SK-MEL-5 (cell line): ENCODE measurements at regions not wholly inside any gene's neighbourhood (a gene's known extent, or its start where the extent isn't known, plus 50 kb on each side); places are given as distances from the start of the nearest gene placed in this dataset.
A peak's percentile ranks its signal among the peaks of the same experiment; 100 is the strongest.

Experiments
- DNase-seq: peaks from one replicate; pipeline ENCODE4 v3.0.0-alpha.2; 2016; ENCODE audit warnings: low read depth, low spot score
- in situ Hi-C: cut with HindIII; loops from 2 replicates; pipeline ENCODE4 v1.10.0; 2016; ENCODE audit warnings: low sequenced_read_pairs, high pct_unique_total_duplicates, low pct_unique_long_range_greater_than_20kb

GRCh38 chr10:88073682-88074081 is 210.3 kb downstream of the PTEN start:
- in situ Hi-C loops: no loop called here

DNA sequence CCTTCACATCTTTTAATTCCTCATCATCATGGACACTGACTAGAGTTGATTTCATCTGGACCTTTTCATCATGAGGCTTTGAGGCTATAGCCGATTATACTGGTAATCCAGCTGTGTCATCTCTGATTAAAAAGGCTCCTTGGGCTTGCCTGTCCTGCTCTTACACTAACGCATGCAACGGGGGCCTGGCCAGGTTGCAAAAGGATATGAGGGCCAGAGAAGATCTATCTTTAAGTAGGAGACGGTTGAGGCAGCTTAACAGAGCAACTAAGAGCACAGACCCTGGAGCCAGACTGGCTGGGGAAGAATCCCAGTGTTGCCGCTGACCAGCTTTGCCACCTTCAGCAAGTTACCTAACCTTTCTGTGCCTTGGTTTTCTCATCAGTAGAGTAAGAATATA is 211.5 kb downstream of the PTEN start:
- no peak for DNase-seq
- in situ Hi-C loops: no loop called here

More at GRCh38 chr10:88073682-88074081, 210.3 kb downstream of the PTEN start:
- no peak for DNase-seq

- in situ Hi-C loops: no loop called here
- DNase-seq: no peak
Observed at GRCh38 chr10:88076027-88076880, 212.8 kb downstream of the PTEN start.

DNA sequence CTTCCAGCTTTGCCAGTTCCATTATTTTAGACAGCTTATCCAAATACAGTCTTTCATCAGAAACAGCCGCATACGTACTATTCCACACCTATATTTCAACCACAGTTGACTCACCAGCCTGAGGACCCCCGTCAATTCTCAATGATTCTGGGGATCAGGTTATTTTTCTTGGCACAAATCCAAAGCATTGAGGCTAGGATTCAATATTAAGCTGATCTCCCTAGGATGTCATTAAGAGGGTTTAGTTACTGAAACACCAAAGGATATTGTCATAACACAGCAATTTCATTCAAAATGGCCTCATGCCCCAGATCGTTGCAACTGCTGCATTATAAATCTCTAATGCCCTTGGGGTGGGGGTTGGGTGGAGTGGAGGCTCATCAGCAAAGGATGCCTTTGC is 214.6 kb downstream of the PTEN start:
- no peak for DNase-seq
- in situ Hi-C loops: no loop called here

DNA sequence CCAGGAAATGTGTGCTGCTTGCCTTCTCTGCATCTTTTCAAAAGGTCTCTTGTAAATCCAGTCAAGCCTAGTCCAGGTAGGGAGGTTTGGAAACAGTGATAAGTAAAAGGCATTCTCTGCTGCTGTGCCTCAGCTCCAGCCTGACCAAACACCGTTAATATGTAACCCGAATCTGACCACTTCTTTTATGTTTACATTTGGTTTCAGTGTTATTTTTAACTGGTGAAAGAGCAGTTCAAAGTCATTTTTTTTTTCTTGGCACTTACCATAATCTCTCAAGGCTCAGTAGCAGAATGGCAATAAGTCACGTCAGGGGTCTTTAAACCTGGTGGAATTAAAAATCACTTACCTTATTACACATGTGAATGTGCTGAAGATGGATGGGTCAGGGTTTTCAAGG is 216.8 kb downstream of the PTEN start:
- in situ Hi-C loops: no loop called here
- no peak for DNase-seq

DNA sequence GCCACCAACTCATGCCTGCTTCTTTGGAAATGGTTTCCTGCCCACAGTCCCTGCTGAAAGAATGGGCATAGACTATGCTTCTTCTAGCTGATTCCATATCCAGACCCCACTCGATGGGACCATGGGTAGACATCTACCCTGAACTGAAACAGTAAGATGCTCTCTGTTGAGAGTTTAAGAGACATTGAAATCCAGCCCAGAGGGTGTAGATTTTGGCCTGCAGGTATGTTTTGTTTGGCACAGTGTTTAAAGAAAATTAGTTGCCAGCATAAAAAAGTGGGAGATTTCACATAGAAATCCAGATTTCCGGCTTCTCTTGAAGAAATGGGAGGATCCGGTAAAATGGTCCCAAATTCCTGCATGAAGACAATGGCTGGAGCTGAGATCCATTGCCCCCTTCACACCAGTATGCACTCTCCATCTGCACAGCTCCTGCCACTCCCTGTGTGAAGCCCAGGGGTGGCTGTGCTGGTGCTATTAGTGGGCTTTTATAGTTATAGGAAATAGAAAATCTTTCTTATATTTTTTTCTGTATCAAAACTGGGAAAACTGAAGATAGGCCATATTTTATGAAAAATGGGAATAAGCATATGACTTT is 218.1 kb downstream of the PTEN start:
- in situ Hi-C loops: no loop called here
- no peak for DNase-seq

DNA sequence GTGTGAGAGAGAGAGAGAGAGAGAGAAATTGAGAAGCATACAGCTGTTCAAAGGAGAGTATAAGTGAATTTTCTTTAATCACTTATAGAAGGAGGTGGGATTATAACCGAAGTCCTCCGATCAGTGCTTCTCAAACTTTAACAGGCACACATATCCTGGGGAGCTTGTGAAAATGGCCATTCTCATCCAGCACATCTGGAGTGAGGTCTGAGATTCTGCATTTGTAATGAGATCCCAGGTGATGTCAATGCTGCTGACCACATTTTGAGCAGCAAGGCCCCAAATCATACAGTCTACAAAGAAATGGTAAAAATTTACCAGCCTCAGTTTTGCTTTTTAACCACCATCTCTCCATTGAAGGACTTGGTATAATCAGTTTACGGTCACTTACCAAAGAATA is 219.0 kb downstream of the PTEN start:
- in situ Hi-C loops: no loop called here
- DNase-seq: no peak

GRCh38 chr10:88082806-88083596 is 219.6 kb downstream of the PTEN start:
- in situ Hi-C loops: no loop called here
- DNase-seq: no peak

- no peak for DNase-seq
- in situ Hi-C loops: no loop called here
Observed at GRCh38 chr10:88083597-88083989, 220.2 kb downstream of the PTEN start.

- no peak for DNase-seq
- in situ Hi-C loops: no loop called here
Observed at GRCh38 chr10:88086187-88086960, 222.9 kb downstream of the PTEN start.

- in situ Hi-C loops: no loop called here
- peak; percentile 17 for DNase-seq
Observed at GRCh38 chr10:88088441-88089340, 225.3 kb downstream of the PTEN start.

DNA sequence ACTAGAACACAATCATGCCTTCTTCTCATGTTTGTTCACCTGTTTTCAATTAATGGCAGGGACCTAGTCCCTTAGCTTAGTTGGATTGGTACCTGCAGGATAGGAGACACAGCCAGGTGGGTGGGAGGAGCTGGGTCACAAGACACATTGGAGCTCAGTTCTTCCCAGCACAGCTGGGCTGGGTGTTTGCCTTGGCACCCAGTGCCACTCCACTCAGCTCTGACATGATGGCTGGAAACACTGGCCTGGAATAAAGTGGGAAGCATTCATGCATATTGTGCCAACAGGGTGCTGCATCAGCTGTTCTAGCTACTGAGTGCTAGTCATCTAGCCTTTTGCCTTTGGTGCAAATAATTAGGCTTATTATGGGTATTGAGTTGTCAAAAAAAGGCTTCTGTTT is 226.1 kb downstream of the PTEN start:
- in situ Hi-C loops: no loop called here
- no peak for DNase-seq

GRCh38 chr10:88090568-88091214 is 227.3 kb downstream of the PTEN start:
- no peak for DNase-seq
- in situ Hi-C loops: no loop called here

DNA sequence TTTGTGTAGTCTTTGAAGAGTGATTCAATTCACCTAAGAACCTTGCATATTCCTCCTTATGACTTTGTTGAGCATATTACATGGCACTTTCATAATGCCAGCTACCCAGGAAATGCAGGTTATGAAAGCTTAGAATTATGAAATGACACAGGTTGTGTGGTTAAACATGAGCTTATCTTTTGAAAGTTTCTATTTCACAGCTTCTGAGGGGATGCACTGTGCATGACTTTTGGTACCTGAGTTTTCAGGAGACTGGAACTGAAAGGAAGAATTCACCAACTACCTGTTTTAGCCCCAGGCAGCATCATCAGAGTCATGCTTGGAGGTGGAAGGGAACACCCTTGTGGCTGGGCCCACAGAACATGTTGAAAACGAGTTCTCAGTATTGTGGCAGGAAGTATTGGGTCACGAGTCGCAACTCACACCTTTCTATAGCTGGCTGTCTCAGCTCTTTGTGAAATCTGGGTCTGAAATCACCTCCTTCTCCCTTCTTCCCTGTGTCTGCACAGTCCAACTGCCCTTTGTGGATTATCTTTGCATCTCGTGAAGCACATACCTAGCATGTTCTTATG is 228.2 kb downstream of the PTEN start:
- no peak for DNase-seq
- in situ Hi-C loops: no loop called here

DNA sequence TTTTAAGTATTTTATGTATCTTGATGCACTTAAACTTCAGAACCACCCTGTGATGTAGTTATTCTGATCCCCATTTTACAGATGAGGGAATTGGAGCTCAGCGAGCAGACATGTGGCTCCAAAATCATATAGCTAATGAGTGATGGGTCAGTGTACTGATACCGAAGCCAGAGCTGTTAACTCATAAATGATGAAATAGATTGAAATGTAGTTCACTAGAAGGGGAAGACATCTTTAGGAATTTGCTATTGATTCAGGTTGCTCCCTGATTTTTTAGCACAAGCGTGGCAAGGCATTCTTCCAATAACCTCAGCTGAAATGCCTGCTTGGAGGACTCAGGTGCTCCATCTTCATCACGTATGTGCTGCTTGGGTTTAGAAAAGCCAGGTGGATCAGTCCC is 228.8 kb downstream of the PTEN start:
- no peak for DNase-seq
- in situ Hi-C loops: no loop called here

DNA sequence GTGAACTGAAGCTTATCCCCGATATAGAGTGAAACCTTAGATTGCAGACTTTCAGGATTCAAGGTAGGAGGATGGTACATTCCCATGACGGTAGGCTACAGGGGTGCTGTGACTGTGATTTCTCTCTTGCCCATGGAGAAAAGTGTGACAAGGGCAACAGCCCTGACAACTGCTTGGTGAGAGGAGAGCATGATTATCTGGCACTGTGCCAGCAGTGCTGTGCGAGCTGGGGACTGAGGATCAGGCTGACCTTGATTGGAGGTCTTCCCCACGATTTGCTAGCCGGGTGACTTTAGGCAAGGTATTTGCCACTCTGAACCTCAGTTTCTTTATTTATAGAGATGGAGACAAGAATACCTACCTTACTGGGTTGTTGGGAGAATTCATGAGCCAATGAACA is 229.5 kb downstream of the PTEN start:
- in situ Hi-C loops: no loop called here
- no peak for DNase-seq
